ENCODE measurements at regions not wholly inside any gene's neighbourhood (a gene's known extent, or its start where the extent isn't known, plus 50 kb on each side); places are given as distances from the start of the nearest gene placed in this dataset.

GRCh38 chr20:40902661-40903060 is 126.0 kb upstream of the TOP1 start:
- Histone ChIP-seq H3K9me3 (replicated peaks; ENCODE audit: control insufficient read depth, insufficient read depth, low read depth, low read length) (no peaks in the 10 kb centered on the region), H3K9ac (ENCODE audit: insufficient read depth in 1 of 2, low read depth in 2 of 2, low read length in 2 of 2) (no peak overlapping the region), H3K4me1 (replicated peaks in 1 of 2; ENCODE audit: control insufficient read depth in 2 of 2, insufficient read depth in 2 of 2, low read length in 2 of 2) (no peaks in the 10 kb centered on the region), H2AFZ (ENCODE audit: low read depth, low read length) (no peak overlapping the region), H3K4me3 (no peak overlapping the region), H4K20me1 (replicated peaks; ENCODE audit: control insufficient read depth, insufficient read depth, low read length) (no peaks in the 10 kb centered on the region), H3K36me3 (ENCODE audit: control insufficient read depth, insufficient read depth, low read length) (no peaks in the 10 kb centered on the region), H3K4me2 (ENCODE audit: insufficient read depth, low read length) (no peak overlapping the region), H3K79me2 (ENCODE audit: control insufficient read depth, insufficient read depth, low read length) (no peaks in the 10 kb centered on the region), H3K27me3 (ENCODE audit: control insufficient read depth in 2 of 2, insufficient read depth in 2 of 2, low read length in 2 of 2) (no peaks in the 10 kb centered on the region), H3K27ac (ENCODE audit: extremely low read depth, low read depth, low read length) (no peak overlapping the region), H3K9me1 (ENCODE audit: control insufficient read depth, insufficient read depth, low read length) (no peaks in the 10 kb centered on the region)
- CTCF ChIA-PET (ENCODE audit: low intra/inter-chr PET ratio) = no interaction called here
- intact Hi-C loops (cut with micrococcal nuclease) (no loop called here), in situ Hi-C loops (cut with MboI) (no loop called here)
- no peak for TF ChIP-seq NR1H2 (CRISPR knock-in tag; IDR thresholded peaks at IDR 0.05)
- TF ChIP-seq ZNF512 (tag; IDR thresholded peaks at IDR 0.05) = no peak
- TF ChIP-seq ZFP36 (IDR thresholded peaks at IDR 0.05; ENCODE audit: low read depth, low read length, partially characterized antibody) = no peak
- TF ChIP-seq MXI1 (IDR thresholded peaks at IDR 0.05; ENCODE audit: low read depth, low read length) = no peak
- TF ChIP-seq CHD4 (IDR thresholded peaks at IDR 0.05; ENCODE audit: insufficient read depth, insufficient replicate concordance, low read depth, low read length, poor library complexity, severe bottlenecking) = no peak
- TF ChIP-seq ZBTB9 (CRISPR knock-in tag; IDR thresholded peaks at IDR 0.05) = no peak
- TF ChIP-seq SFPQ (IDR thresholded peaks at IDR 0.05; ENCODE audit: low read depth, low read length) = no peak
- TF ChIP-seq SMARCA4 (IDR thresholded peaks at IDR 0.05) = no peak
- TF ChIP-seq FOXA3 (CRISPR knock-in tag; conservative IDR thresholded peaks at IDR 0.05 in 1 of 2, IDR thresholded peaks at IDR 0.05 in 1 of 2) = no peak
- TF ChIP-seq PBX2 (CRISPR knock-in tag; IDR thresholded peaks at IDR 0.05; ENCODE audit: low read depth) = no peak
- no peak for TF ChIP-seq PBX2 (tag; conservative IDR thresholded peaks at IDR 0.05; ENCODE audit: low read depth)
- no TSS peak for BruUV-seq (replicated peaks)
- no peak for ATAC-seq
- POLR2A ChIA-PET = no interaction called here
- no peak for FAIRE-seq
- no peak for DNase-seq (ENCODE audit: extremely low read depth in 1 of 4, low spot score in 3 of 4)
- WGBS (ENCODE audit: insufficient coverage, low coverage, missing lambda C conversion rate) = 0% methylated on average over 1 of the region's 1 CpG

Data from K562 (cell line).